ENCODE measurements at regions not wholly inside any gene's neighbourhood (a gene's known extent, or its start where the extent isn't known, plus 50 kb on each side); places are given as distances from the start of the nearest gene placed in this dataset.

DNA sequence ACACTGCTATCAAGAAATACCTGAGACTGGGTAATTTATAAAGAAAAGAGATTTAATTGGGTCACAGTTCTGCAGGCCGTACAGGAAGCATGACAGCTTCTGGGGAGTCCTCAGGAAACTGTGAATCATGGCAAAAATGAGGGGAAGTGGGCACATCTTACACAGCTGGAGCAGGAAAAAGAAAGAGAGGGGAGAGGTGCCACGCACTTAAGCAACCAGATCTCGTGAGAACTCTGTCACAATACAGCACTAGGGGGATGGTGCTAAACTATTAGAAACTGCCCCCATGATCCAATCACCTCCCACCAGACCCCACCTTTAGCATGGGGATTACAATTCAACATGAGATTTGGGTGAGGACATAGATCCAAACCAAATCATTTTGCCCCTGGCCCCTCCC, 105.5 kb upstream of the CPLX2 start:
- peaks cover 16% of the 10 kb centered on the region for H3K27me3 Mint-ChIP-seq (ENCODE audit: low read depth, unreplicated experiment)
- DNase-seq (ENCODE audit: low read depth) (no peak), FAIRE-seq (no peak)
- H3K4me1 Mint-ChIP-seq (ENCODE audit: low read depth, unreplicated experiment): no peaks in the 10 kb centered on the region
- H3K4me1 ChIP-seq (ENCODE audit: insufficient read depth, low read length): no peaks in the 10 kb centered on the region
- no peak overlapping the region for H3K4me3 ChIP-seq (ENCODE audit: insufficient read depth, low read depth, low read length)
- no peak overlapping the region for H3K4me2 ChIP-seq (ENCODE audit: low read length)
- no peaks in the 10 kb centered on the region for H3K36me3 ChIP-seq (ENCODE audit: insufficient read depth, low read length)
- no peaks in the 10 kb centered on the region for H3K79me2 ChIP-seq (ENCODE audit: insufficient read depth, low read length)
- no peaks in the 10 kb centered on the region for H3K36me3 Mint-ChIP-seq (ENCODE audit: low read depth, unreplicated experiment)
- H3K27ac Mint-ChIP-seq (ENCODE audit: unreplicated experiment): no peak overlapping the region
- peaks cover 12% of the 10 kb centered on the region for H3K9me3 Mint-ChIP-seq (ENCODE audit: unreplicated experiment)
- no peak overlapping the region for H3K4me3 Mint-ChIP-seq (ENCODE audit: unreplicated experiment)
- H3K27me3 ChIP-seq (ENCODE audit: insufficient read depth, low read length): no peaks in the 10 kb centered on the region
- no peaks in the 10 kb centered on the region for H4K20me1 ChIP-seq (ENCODE audit: insufficient read depth, low read length)
- no peak for TF ChIP-seq EZH2 (IDR thresholded peaks at IDR 0.05; ENCODE audit: insufficient read depth, low read length)
- TF ChIP-seq CTCF (IDR thresholded peaks at IDR 0.05; ENCODE audit: insufficient read depth, low read depth, low read length): no peak
- no peaks in the 10 kb centered on the region for H3K9me3 ChIP-seq (ENCODE audit: insufficient read depth, low read depth, low read length)
- H2AFZ ChIP-seq (ENCODE audit: low read depth, low read length): no peak overlapping the region
- no peak overlapping the region for H3K27ac ChIP-seq (ENCODE audit: low read depth, low read length)
- no peak overlapping the region for H3K9ac ChIP-seq (ENCODE audit: low read length)

- no peaks in the 10 kb centered on the region for H3K4me1 ChIP-seq (ENCODE audit: insufficient read depth, low read length)
- Mint-ChIP-seq H3K27ac (ENCODE audit: unreplicated experiment) (no peak overlapping the region), H3K9me3 (ENCODE audit: unreplicated experiment) (peaks cover 12% of the 10 kb centered on the region), H3K4me3 (ENCODE audit: unreplicated experiment) (no peak overlapping the region), H3K4me1 (ENCODE audit: low read depth, unreplicated experiment) (no peaks in the 10 kb centered on the region), H3K36me3 (ENCODE audit: low read depth, unreplicated experiment) (no peaks in the 10 kb centered on the region), H3K27me3 (ENCODE audit: low read depth, unreplicated experiment) (peaks cover 24% of the 10 kb centered on the region)
- no peaks in the 10 kb centered on the region for H3K36me3 ChIP-seq (ENCODE audit: insufficient read depth, low read length)
- no peaks in the 10 kb centered on the region for H4K20me1 ChIP-seq (ENCODE audit: insufficient read depth, low read length)
- no peaks in the 10 kb centered on the region for H3K79me2 ChIP-seq (ENCODE audit: insufficient read depth, low read length)
- H3K9me3 ChIP-seq (ENCODE audit: insufficient read depth, low read depth, low read length): no peaks in the 10 kb centered on the region
- DNase-seq (ENCODE audit: low read depth) (no peak), FAIRE-seq (no peak)
- H3K9ac ChIP-seq (ENCODE audit: low read length): no peak overlapping the region
- H3K4me3 ChIP-seq (ENCODE audit: insufficient read depth, low read depth, low read length): no peak overlapping the region
- no peak overlapping the region for H3K4me2 ChIP-seq (ENCODE audit: low read length)
- no peak overlapping the region for H3K27ac ChIP-seq (ENCODE audit: low read depth, low read length)
- no peak for TF ChIP-seq CTCF (IDR thresholded peaks at IDR 0.05; ENCODE audit: insufficient read depth, low read depth, low read length)
- no peak for TF ChIP-seq EZH2 (IDR thresholded peaks at IDR 0.05; ENCODE audit: insufficient read depth, low read length)
- H3K27me3 ChIP-seq (ENCODE audit: insufficient read depth, low read length): peaks cover 2% of the 10 kb centered on the region
- H2AFZ ChIP-seq (ENCODE audit: low read depth, low read length): no peak overlapping the region
These were observed 104.4 kb upstream of the CPLX2 start for GRCh38 chr5:175766963-175767362.

DNA sequence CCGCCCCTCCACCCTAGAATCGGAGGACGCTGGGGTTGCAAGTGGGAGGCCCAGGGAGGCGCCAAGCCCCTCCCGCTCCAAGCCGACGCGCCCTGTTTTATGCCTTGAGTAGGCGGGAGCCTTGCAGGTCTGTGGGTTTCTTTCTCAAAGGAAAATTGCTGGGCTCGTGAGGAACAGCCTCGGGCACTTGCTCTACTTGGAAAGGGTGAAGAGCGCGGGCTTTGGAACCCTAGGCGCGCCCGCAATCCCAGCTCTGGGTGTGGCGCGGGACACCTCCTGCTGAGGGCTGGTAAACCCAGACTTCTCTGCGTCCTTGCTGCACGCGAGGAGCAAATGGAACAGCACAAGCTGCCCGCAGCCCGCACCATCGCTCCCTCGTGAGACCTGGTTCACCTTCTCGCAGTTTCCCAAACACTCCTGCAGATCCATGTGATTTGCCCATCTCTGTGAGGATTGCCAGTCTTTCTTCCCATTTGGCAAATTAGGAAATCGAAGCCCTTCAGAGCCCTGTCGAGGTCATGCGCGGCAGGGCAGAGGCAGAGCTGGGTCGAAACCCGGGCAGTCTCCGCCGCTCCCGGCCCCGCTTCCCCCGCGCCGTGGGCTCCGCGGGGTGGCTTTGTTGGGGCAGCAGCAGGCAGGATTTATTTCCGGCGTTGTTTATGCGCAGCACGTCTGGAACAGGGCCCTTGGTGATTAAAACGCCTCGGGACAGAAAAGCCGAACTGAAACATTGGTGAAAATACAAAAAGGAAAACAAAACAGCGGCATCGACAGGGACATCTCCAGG, 98.4 kb upstream of the CPLX2 start:
- Mint-ChIP-seq H3K36me3 (ENCODE audit: low read depth, unreplicated experiment) (no peaks in the 10 kb centered on the region), H3K4me3 (ENCODE audit: unreplicated experiment) (no peak overlapping the region), H3K4me1 (ENCODE audit: low read depth, unreplicated experiment) (peaks cover 3% of the 10 kb centered on the region), H3K27me3 (ENCODE audit: low read depth, unreplicated experiment) (peaks cover 47% of the 10 kb centered on the region), H3K27ac (ENCODE audit: unreplicated experiment) (no peak overlapping the region), H3K9me3 (ENCODE audit: unreplicated experiment) (peaks cover 5% of the 10 kb centered on the region)
- Histone ChIP-seq H3K4me3 (ENCODE audit: insufficient read depth, low read depth, low read length) (no peak overlapping the region), H2AFZ (ENCODE audit: low read depth, low read length) (peak overlapping the region; percentile 10), H3K36me3 (ENCODE audit: insufficient read depth, low read length) (no peaks in the 10 kb centered on the region), H4K20me1 (ENCODE audit: insufficient read depth, low read length) (no peaks in the 10 kb centered on the region), H3K79me2 (ENCODE audit: insufficient read depth, low read length) (no peaks in the 10 kb centered on the region), H3K9ac (ENCODE audit: low read length) (no peak overlapping the region), H3K4me2 (ENCODE audit: low read length) (peak overlapping the region; percentile 68), H3K27ac (ENCODE audit: low read depth, low read length) (no peak overlapping the region), H3K27me3 (ENCODE audit: insufficient read depth, low read length) (peaks cover 15% of the 10 kb centered on the region), H3K4me1 (ENCODE audit: insufficient read depth, low read length) (peaks cover 2% of the 10 kb centered on the region), H3K9me3 (ENCODE audit: insufficient read depth, low read depth, low read length) (no peaks in the 10 kb centered on the region)
- DNase-seq (ENCODE audit: low read depth): no peak
- TF ChIP-seq EZH2 (IDR thresholded peaks at IDR 0.05; ENCODE audit: insufficient read depth, low read length) (no peak), CTCF (IDR thresholded peaks at IDR 0.05; ENCODE audit: insufficient read depth, low read depth, low read length) (no peak)
- FAIRE-seq: no peak

All from astrocyte (in vitro differentiated cells and primary cell).